Endothelial cell of umbilical vein (primary cell): ENCODE measurements at regions not wholly inside any gene's neighbourhood (a gene's known extent, or its start where the extent isn't known, plus 50 kb on each side); places are given as distances from the start of the nearest gene placed in this dataset.

ENCODE experiments used
- BruUV-seq: library from RNA; stranded (reverse); fragments of 400-500 nt; replicated peaks from 2 replicates; lab custom pipeline; 2021; lab: Mats Ljungman, UMichigan
- CTCF ChIA-PET: fragments of 300-600, 350-600 bp; sonication (Branson Sonifier 250); formaldehyde crosslinking; loops from one replicate; lab custom pipeline; 2021; ENCODE audit warnings: antibody characterized with exemption, inconsistent platforms; lab: Charles Lee
- POLR2A ChIA-PET: fragments of 300-600, 350-600 bp; sonication (Branson Sonifier 250); formaldehyde crosslinking; loops from one replicate; lab custom pipeline; 2021; ENCODE audit warnings: antibody characterized with exemption, inconsistent platforms; lab: Charles Lee
- DNase-seq: peaks from one replicate; pipeline ENCODE4 v3.0.0-alpha.2; 2011; ENCODE audit warnings: low read depth, low spot score
- FAIRE-seq: peaks from 2 replicates; lab custom pipeline; 2011; peaks lifted over from hg19 to GRCh38; lab: Jason Lieb, UNC
- H2AFZ ChIP-seq: 2 replicates; pipeline ENCODE4 v1.6.0; 2012; ENCODE audit warnings: low read depth, low read length, control low read depth, inconsistent platforms
- H3K27ac ChIP-seq: 2 replicates; pipeline ENCODE4 v1.5.1; 2011; ENCODE audit warnings: low read depth, mild to moderate bottlenecking, control low read depth, low read length, moderate library complexity; ENCODE audit not compliant: insufficient read depth
- H3K27me3 ChIP-seq, 2 experiments: 2 replicates each; pipeline versions ENCODE4 v1.6.0 to v1.6.1; 2011; ENCODE audit warnings: low read length in 2 of 2, mixed read lengths in 1 of 2; ENCODE audit not compliant: control insufficient read depth in 2 of 2, insufficient read depth in 2 of 2
- H3K36me3 ChIP-seq, 2 experiments: 2 replicates in 1 of 2; 3 replicates in 1 of 2; pipeline ENCODE4 v1.5.1; 2011; ENCODE audit warnings: low read length in 2 of 2, mild to moderate bottlenecking in 1 of 2, moderate library complexity in 1 of 2; ENCODE audit not compliant: control insufficient read depth in 2 of 2, insufficient read depth in 2 of 2; ENCODE audit errors: extremely low read depth in 1 of 2
- H3K4me1 ChIP-seq: 3 replicates; pipeline ENCODE4 v1.5.1; 2011; ENCODE audit warnings: mild to moderate bottlenecking, low read length; ENCODE audit not compliant: control insufficient read depth, insufficient read depth; ENCODE audit errors: extremely low read depth
- H3K4me2 ChIP-seq: 2 replicates; pipeline ENCODE4 v1.6.1; 2011; ENCODE audit warnings: low read length, control low read depth, mixed read lengths; ENCODE audit not compliant: insufficient read depth
- H3K4me3 ChIP-seq, 3 experiments: fragments of 200-600 bp in 1 of 3; sonication (generic), shearing (Covaris generic) in 1 of 3; replicated peaks in 1 of 3; 2 replicates each; pipeline ENCODE4 v1.5.1; 2011 to 2016; ENCODE audit warnings: control low read depth in 3 of 3, low read length in 3 of 3, mild to moderate bottlenecking in 2 of 3, inconsistent platforms in 1 of 3, low read depth in 1 of 3, moderate library complexity in 1 of 3; ENCODE audit not compliant: insufficient read depth in 1 of 3
- H3K79me2 ChIP-seq: 2 replicates; pipeline ENCODE4 v1.6.0; 2012; ENCODE audit warnings: low read length, inconsistent platforms; ENCODE audit not compliant: control insufficient read depth, insufficient read depth
- H3K9ac ChIP-seq: replicated peaks from 2 replicates; pipeline ENCODE3; 2011; ENCODE audit warnings: low read length, control low read depth; ENCODE audit not compliant: insufficient read depth; ENCODE audit errors: extremely low read depth
- H3K9me1 ChIP-seq: replicated peaks from 3 replicates; pipeline ENCODE4 v1.6.0; 2011; ENCODE audit warnings: mild to moderate bottlenecking, low read length; ENCODE audit not compliant: control insufficient read depth, insufficient read depth; ENCODE audit errors: extremely low read depth
- H3K9me3 ChIP-seq: replicated peaks from 2 replicates; pipeline ENCODE4 v1.5.1; 2012; ENCODE audit warnings: low read length, inconsistent platforms; ENCODE audit not compliant: control insufficient read depth, insufficient read depth
- H4K20me1 ChIP-seq: replicated peaks from 2 replicates; pipeline ENCODE3; 2011; ENCODE audit warnings: mild to moderate bottlenecking, low read length; ENCODE audit not compliant: control insufficient read depth, insufficient read depth; ENCODE audit errors: extremely low read depth
- CTCF ChIP-seq, 2 donors: IDR thresholded peaks; 1 replicate in 1 of 2; 2 replicates in 1 of 2; pipeline ENCODE4 v1.5.1; 2011; ENCODE audit warnings: low read length in 2 of 2, mild to moderate bottlenecking in 2 of 2, moderate library complexity in 2 of 2, control low read depth in 1 of 2, inconsistent platforms in 1 of 2, low read depth in 1 of 2; ENCODE audit not compliant: insufficient read depth in 1 of 2; ENCODE audit errors: extremely low read depth in 1 of 2
- EZH2 ChIP-seq: IDR thresholded peaks from 2 replicates; pipeline ENCODE4 v1.6.1; 2012; ENCODE audit warnings: borderline replicate concordance, low read depth, mild to moderate bottlenecking, moderate library complexity, low read length, inconsistent platforms; ENCODE audit not compliant: severe bottlenecking
- FOS ChIP-seq: IDR thresholded peaks from 2 replicates; pipeline ENCODE4 v1.6.1; 2011; ENCODE audit warnings: mild to moderate bottlenecking, low read length, moderate library complexity, borderline replicate concordance; ENCODE audit not compliant: insufficient read depth
- GATA2 ChIP-seq: IDR thresholded peaks from 2 replicates; pipeline ENCODE4 v1.7.0; 2011; ENCODE audit warnings: low read depth, mild to moderate bottlenecking, moderate library complexity, mixed read lengths, low read length; ENCODE audit not compliant: insufficient read length, insufficient read depth
- JUN ChIP-seq: IDR thresholded peaks from 2 replicates; pipeline ENCODE4 v1.6.1; 2011; ENCODE audit warnings: borderline replicate concordance, low read depth; ENCODE audit not compliant: insufficient read length, insufficient read depth
- POLR2A ChIP-seq: IDR thresholded peaks from 2 replicates; pipeline ENCODE4 v1.6.1; 2012; ENCODE audit warnings: low read depth, mild to moderate bottlenecking, control low read depth, low read length
- POLR2AphosphoS5 ChIP-seq: IDR thresholded peaks from 2 replicates; pipeline ENCODE4 v1.6.1; 2012; ENCODE audit warnings: low read depth, mild to moderate bottlenecking, control low read depth, low read length, moderate library complexity; ENCODE audit not compliant: insufficient read depth
- dilution Hi-C: fragments of 300-500 bp; cut with MboI; formaldehyde crosslinking; loops from one replicate; pipeline ENCODE4 v1.15.0; 2019; ENCODE audit warnings: low sequenced_read_pairs; ENCODE audit not compliant: extremely low pct_ligation_motif_present
- intact Hi-C: fragments of 100-400 bp; cut with micrococcal nuclease; formaldehyde crosslinking; loops from one replicate; pipeline ENCODE4 v1.10.0; 2022
- TF ChIP-seq, protein P1 (sequence below): IDR thresholded peaks from 2 replicates; pipeline ENCODE4 v1.6.1; 2011; ENCODE audit not compliant: insufficient read depth, insufficient read length

GRCh38 chr3:194828926-194829325 lies 143.2 kb downstream of the FAM43A start:
- ChIA-PET CTCF (no interaction called here), POLR2A (no interaction called here)
- Histone ChIP-seq H4K20me1 (no peaks in the 10 kb centered on the region), H3K9me1 (no peaks in the 10 kb centered on the region), H3K36me3 (no peaks in the 10 kb centered on the region), H3K4me1 (peaks cover 18% of the 10 kb centered on the region), H3K79me2 (no peaks in the 10 kb centered on the region), H3K9ac (no peak overlapping the region), H3K27ac (no peak overlapping the region), H3K4me3 (no peak overlapping the region), H3K4me2 (no peak overlapping the region), H2AFZ (no peak overlapping the region), H3K9me3 (no peaks in the 10 kb centered on the region), H3K27me3 (no peaks in the 10 kb centered on the region)
- dilution Hi-C loops = no loop called here
- no TSS peak for BruUV-seq
- FAIRE-seq (no peak), DNase-seq (no peak)
- intact Hi-C loops = loop anchor here (10.0 kb wide), 1 partner anchor 1764 kb away; no protein-coding TSS in a partner anchor
- TF ChIP-seq EZH2 = no peak
- TF ChIP-seq FOS = no peak
- no peak for TF ChIP-seq CTCF (IDR thresholded peaks at IDR 0.05; ENCODE audit: extremely low read depth in 1 of 2, insufficient read depth in 1 of 2, low read depth in 1 of 2, low read length in 2 of 2)
- TF ChIP-seq JUN = no peak
- TF ChIP-seq POLR2AphosphoS5 = no peak
- no peak for TF ChIP-seq GATA2
- TF ChIP-seq, protein P1, sequence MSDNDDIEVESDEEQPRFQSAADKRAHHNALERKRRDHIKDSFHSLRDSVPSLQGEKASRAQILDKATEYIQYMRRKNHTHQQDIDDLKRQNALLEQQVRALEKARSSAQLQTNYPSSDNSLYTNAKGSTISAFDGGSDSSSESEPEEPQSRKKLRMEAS = no peak
- no peak for TF ChIP-seq POLR2A
